Endothelial cell of umbilical vein (primary cell): ENCODE measurements at regions not wholly inside any gene's neighbourhood (a gene's known extent, or its start where the extent isn't known, plus 50 kb on each side); places are given as distances from the start of the nearest gene placed in this dataset.

Source experiments
- BruUV-seq: library from RNA; stranded (reverse); fragments of 400-500 nt; replicated peaks from 2 replicates; lab custom pipeline; 2021; lab: Mats Ljungman, UMichigan
- CTCF ChIA-PET: fragments of 300-600, 350-600 bp; sonication (Branson Sonifier 250); formaldehyde crosslinking; loops from one replicate; lab custom pipeline; 2021; ENCODE audit warnings: antibody characterized with exemption, inconsistent platforms; lab: Charles Lee
- POLR2A ChIA-PET: fragments of 300-600, 350-600 bp; sonication (Branson Sonifier 250); formaldehyde crosslinking; loops from one replicate; lab custom pipeline; 2021; ENCODE audit warnings: antibody characterized with exemption, inconsistent platforms; lab: Charles Lee
- DNase-seq: peaks from one replicate; pipeline ENCODE4 v3.0.0-alpha.2; 2011; ENCODE audit warnings: low read depth, low spot score
- FAIRE-seq: peaks from 2 replicates; lab custom pipeline; 2011; peaks lifted over from hg19 to GRCh38; lab: Jason Lieb, UNC
- H2AFZ ChIP-seq: 2 replicates; pipeline ENCODE4 v1.6.0; 2012; ENCODE audit warnings: low read depth, low read length, control low read depth, inconsistent platforms
- H3K27ac ChIP-seq: 2 replicates; pipeline ENCODE4 v1.5.1; 2011; ENCODE audit warnings: low read depth, mild to moderate bottlenecking, control low read depth, low read length, moderate library complexity; ENCODE audit not compliant: insufficient read depth
- H3K27me3 ChIP-seq, 2 experiments: 2 replicates each; pipeline versions ENCODE4 v1.6.0 to v1.6.1; 2011; ENCODE audit warnings: low read length in 2 of 2, mixed read lengths in 1 of 2; ENCODE audit not compliant: control insufficient read depth in 2 of 2, insufficient read depth in 2 of 2
- H3K36me3 ChIP-seq, 2 experiments: 2 replicates in 1 of 2; 3 replicates in 1 of 2; pipeline ENCODE4 v1.5.1; 2011; ENCODE audit warnings: low read length in 2 of 2, mild to moderate bottlenecking in 1 of 2, moderate library complexity in 1 of 2; ENCODE audit not compliant: control insufficient read depth in 2 of 2, insufficient read depth in 2 of 2; ENCODE audit errors: extremely low read depth in 1 of 2
- H3K4me1 ChIP-seq: 3 replicates; pipeline ENCODE4 v1.5.1; 2011; ENCODE audit warnings: mild to moderate bottlenecking, low read length; ENCODE audit not compliant: control insufficient read depth, insufficient read depth; ENCODE audit errors: extremely low read depth
- H3K4me2 ChIP-seq: 2 replicates; pipeline ENCODE4 v1.6.1; 2011; ENCODE audit warnings: low read length, control low read depth, mixed read lengths; ENCODE audit not compliant: insufficient read depth
- H3K4me3 ChIP-seq, 3 experiments: fragments of 200-600 bp in 1 of 3; sonication (generic), shearing (Covaris generic) in 1 of 3; replicated peaks in 1 of 3; 2 replicates each; pipeline ENCODE4 v1.5.1; 2011 to 2016; ENCODE audit warnings: control low read depth in 3 of 3, low read length in 3 of 3, mild to moderate bottlenecking in 2 of 3, inconsistent platforms in 1 of 3, low read depth in 1 of 3, moderate library complexity in 1 of 3; ENCODE audit not compliant: insufficient read depth in 1 of 3
- H3K79me2 ChIP-seq: 2 replicates; pipeline ENCODE4 v1.6.0; 2012; ENCODE audit warnings: low read length, inconsistent platforms; ENCODE audit not compliant: control insufficient read depth, insufficient read depth
- H3K9ac ChIP-seq: replicated peaks from 2 replicates; pipeline ENCODE3; 2011; ENCODE audit warnings: low read length, control low read depth; ENCODE audit not compliant: insufficient read depth; ENCODE audit errors: extremely low read depth
- H3K9me1 ChIP-seq: replicated peaks from 3 replicates; pipeline ENCODE4 v1.6.0; 2011; ENCODE audit warnings: mild to moderate bottlenecking, low read length; ENCODE audit not compliant: control insufficient read depth, insufficient read depth; ENCODE audit errors: extremely low read depth
- H3K9me3 ChIP-seq: replicated peaks from 2 replicates; pipeline ENCODE4 v1.5.1; 2012; ENCODE audit warnings: low read length, inconsistent platforms; ENCODE audit not compliant: control insufficient read depth, insufficient read depth
- H4K20me1 ChIP-seq: replicated peaks from 2 replicates; pipeline ENCODE3; 2011; ENCODE audit warnings: mild to moderate bottlenecking, low read length; ENCODE audit not compliant: control insufficient read depth, insufficient read depth; ENCODE audit errors: extremely low read depth
- EZH2 ChIP-seq: IDR thresholded peaks from 2 replicates; pipeline ENCODE4 v1.6.1; 2012; ENCODE audit warnings: borderline replicate concordance, low read depth, mild to moderate bottlenecking, moderate library complexity, low read length, inconsistent platforms; ENCODE audit not compliant: severe bottlenecking
- FOS ChIP-seq: IDR thresholded peaks from 2 replicates; pipeline ENCODE4 v1.6.1; 2011; ENCODE audit warnings: mild to moderate bottlenecking, low read length, moderate library complexity, borderline replicate concordance; ENCODE audit not compliant: insufficient read depth
- GATA2 ChIP-seq: IDR thresholded peaks from 2 replicates; pipeline ENCODE4 v1.7.0; 2011; ENCODE audit warnings: low read depth, mild to moderate bottlenecking, moderate library complexity, mixed read lengths, low read length; ENCODE audit not compliant: insufficient read length, insufficient read depth
- JUN ChIP-seq: IDR thresholded peaks from 2 replicates; pipeline ENCODE4 v1.6.1; 2011; ENCODE audit warnings: borderline replicate concordance, low read depth; ENCODE audit not compliant: insufficient read length, insufficient read depth
- MYC ChIP-seq: IDR thresholded peaks from one replicate; pipeline ENCODE4 v1.6.1; 2011; ENCODE audit warnings: mild to moderate bottlenecking, low read depth, low read length
- POLR2A ChIP-seq: IDR thresholded peaks from 2 replicates; pipeline ENCODE4 v1.6.1; 2012; ENCODE audit warnings: low read depth, mild to moderate bottlenecking, control low read depth, low read length
- POLR2AphosphoS5 ChIP-seq: IDR thresholded peaks from 2 replicates; pipeline ENCODE4 v1.6.1; 2012; ENCODE audit warnings: low read depth, mild to moderate bottlenecking, control low read depth, low read length, moderate library complexity; ENCODE audit not compliant: insufficient read depth
- dilution Hi-C: fragments of 300-500 bp; cut with MboI; formaldehyde crosslinking; loops from one replicate; pipeline ENCODE4 v1.15.0; 2019; ENCODE audit warnings: low sequenced_read_pairs; ENCODE audit not compliant: extremely low pct_ligation_motif_present
- intact Hi-C: fragments of 100-400 bp; cut with micrococcal nuclease; formaldehyde crosslinking; loops from one replicate; pipeline ENCODE4 v1.10.0; 2022
- TF ChIP-seq, protein P1 (sequence below), 2 donors: IDR thresholded peaks; 1 replicate in 1 of 2; 2 replicates in 1 of 2; pipeline ENCODE4 v1.5.1; 2011; ENCODE audit warnings: low read length in 2 of 2, mild to moderate bottlenecking in 2 of 2, moderate library complexity in 2 of 2, control low read depth in 1 of 2, inconsistent platforms in 1 of 2, low read depth in 1 of 2; ENCODE audit not compliant: insufficient read depth in 1 of 2; ENCODE audit errors: extremely low read depth in 1 of 2
- TF ChIP-seq, protein P2 (sequence below): IDR thresholded peaks from 2 replicates; pipeline ENCODE4 v1.6.1; 2011; ENCODE audit not compliant: insufficient read depth, insufficient read length

DNA sequence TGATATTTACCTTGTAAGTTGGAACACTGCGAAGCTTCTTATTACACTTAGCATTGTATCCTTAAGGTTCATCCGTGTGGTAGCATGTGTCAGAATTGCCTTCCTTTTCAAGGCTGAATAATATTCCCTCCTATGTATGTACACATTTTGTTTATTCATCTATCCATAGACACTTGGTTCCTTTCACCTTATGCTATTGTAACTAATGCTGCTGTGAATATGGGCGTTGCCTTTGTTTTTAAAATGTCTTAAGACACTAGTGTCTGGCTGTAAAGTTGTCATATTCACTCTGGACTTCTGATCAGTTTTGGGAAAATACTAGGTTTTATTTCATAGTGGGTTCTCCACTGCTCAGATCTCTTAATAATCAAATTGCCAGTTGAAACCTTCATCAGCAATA lies 383.3 kb upstream of the PRR16 start:
- BruUV-seq: no TSS peak
- Histone ChIP-seq H3K4me1 (no peaks in the 10 kb centered on the region), H3K4me2 (no peak overlapping the region), H3K9me3 (no peaks in the 10 kb centered on the region), H3K4me3 (no peak overlapping the region), H3K27me3 (no peaks in the 10 kb centered on the region), H3K36me3 (no peaks in the 10 kb centered on the region), H3K27ac (no peak overlapping the region), H3K9me1 (no peaks in the 10 kb centered on the region), H4K20me1 (no peaks in the 10 kb centered on the region), H2AFZ (no peak overlapping the region), H3K79me2 (no peaks in the 10 kb centered on the region), H3K9ac (no peak overlapping the region)
- TF ChIP-seq FOS (no peak), GATA2 (no peak), JUN (no peak), MYC (no peak), EZH2 (no peak), POLR2AphosphoS5 (no peak), POLR2A (no peak)
- TF ChIP-seq, protein P1, sequence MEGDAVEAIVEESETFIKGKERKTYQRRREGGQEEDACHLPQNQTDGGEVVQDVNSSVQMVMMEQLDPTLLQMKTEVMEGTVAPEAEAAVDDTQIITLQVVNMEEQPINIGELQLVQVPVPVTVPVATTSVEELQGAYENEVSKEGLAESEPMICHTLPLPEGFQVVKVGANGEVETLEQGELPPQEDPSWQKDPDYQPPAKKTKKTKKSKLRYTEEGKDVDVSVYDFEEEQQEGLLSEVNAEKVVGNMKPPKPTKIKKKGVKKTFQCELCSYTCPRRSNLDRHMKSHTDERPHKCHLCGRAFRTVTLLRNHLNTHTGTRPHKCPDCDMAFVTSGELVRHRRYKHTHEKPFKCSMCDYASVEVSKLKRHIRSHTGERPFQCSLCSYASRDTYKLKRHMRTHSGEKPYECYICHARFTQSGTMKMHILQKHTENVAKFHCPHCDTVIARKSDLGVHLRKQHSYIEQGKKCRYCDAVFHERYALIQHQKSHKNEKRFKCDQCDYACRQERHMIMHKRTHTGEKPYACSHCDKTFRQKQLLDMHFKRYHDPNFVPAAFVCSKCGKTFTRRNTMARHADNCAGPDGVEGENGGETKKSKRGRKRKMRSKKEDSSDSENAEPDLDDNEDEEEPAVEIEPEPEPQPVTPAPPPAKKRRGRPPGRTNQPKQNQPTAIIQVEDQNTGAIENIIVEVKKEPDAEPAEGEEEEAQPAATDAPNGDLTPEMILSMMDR (IDR thresholded peaks at IDR 0.05; ENCODE audit: extremely low read depth in 1 of 2, insufficient read depth in 1 of 2, low read depth in 1 of 2, low read length in 2 of 2): no peak
- TF ChIP-seq, protein P2, sequence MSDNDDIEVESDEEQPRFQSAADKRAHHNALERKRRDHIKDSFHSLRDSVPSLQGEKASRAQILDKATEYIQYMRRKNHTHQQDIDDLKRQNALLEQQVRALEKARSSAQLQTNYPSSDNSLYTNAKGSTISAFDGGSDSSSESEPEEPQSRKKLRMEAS: no peak
- FAIRE-seq: no peak
- intact Hi-C loops (no loop called here), dilution Hi-C loops (no loop called here)
- DNase-seq: no peak
- ChIA-PET CTCF (interaction anchor here (2.3 kb wide), 1 partner anchor 8 kb away, joined by 6 read pairs; no protein-coding TSS in a partner anchor), POLR2A (no interaction called here)
